HG02610 (cell line): ENCODE measurements at regions not wholly inside any gene's neighbourhood (a gene's known extent, or its start where the extent isn't known, plus 50 kb on each side); places are given as distances from the start of the nearest gene placed in this dataset.

Source experiments
- ATAC-seq: cut with Tn5 transposase; IDR thresholded peaks from one replicate; pipeline ENCODE4 v1.9.1; 2021; ENCODE audit warnings: mild to moderate bottlenecking, moderate library complexity; ENCODE audit not compliant: unreplicated experiment

GRCh38 chr9:13568841-13569601 is 289.5 kb upstream of the MPDZ start:
- ATAC-seq = no peak

- no peak for ATAC-seq
Observed at GRCh38 chr9:13568405-13568804, 288.9 kb upstream of the MPDZ start.

- ATAC-seq = no peak
Observed at GRCh38 chr9:13567833-13568232, 288.3 kb upstream of the MPDZ start.

- ATAC-seq = no peak
Observed at GRCh38 chr9:13557746-13558145, 278.3 kb upstream of the MPDZ start.

- no peak for ATAC-seq
Observed at GRCh38 chr9:13556656-13557055, 277.2 kb upstream of the MPDZ start.

GRCh38 chr9:13555989-13556500 is 276.6 kb upstream of the MPDZ start:
- ATAC-seq = no peak

- ATAC-seq = no peak
Observed at GRCh38 chr9:13555516-13555915, 276.0 kb upstream of the MPDZ start.

- ATAC-seq = no peak
Observed at GRCh38 chr9:13554626-13555025, 275.1 kb upstream of the MPDZ start.

GRCh38 chr9:13552606-13553215 is 273.2 kb upstream of the MPDZ start:
- no peak for ATAC-seq

GRCh38 chr9:13550519-13550918 is 271.0 kb upstream of the MPDZ start:
- ATAC-seq = no peak

- no peak for ATAC-seq
Observed at GRCh38 chr9:13548535-13548934, 269.0 kb upstream of the MPDZ start.

GRCh38 chr9:13535141-13535540 is 255.6 kb upstream of the MPDZ start:
- no peak for ATAC-seq

GRCh38 chr9:13534006-13534405 is 254.5 kb upstream of the MPDZ start:
- no peak for ATAC-seq

GRCh38 chr9:13532407-13532806 is 252.9 kb upstream of the MPDZ start:
- no peak for ATAC-seq

- ATAC-seq = no peak
Observed at GRCh38 chr9:13529321-13530104, 250.0 kb upstream of the MPDZ start.

GRCh38 chr9:13524245-13524644 is 244.8 kb upstream of the MPDZ start:
- no peak for ATAC-seq

GRCh38 chr9:13520069-13520468 is 240.6 kb upstream of the MPDZ start:
- ATAC-seq = no peak

GRCh38 chr9:13513716-13514444 is 234.4 kb upstream of the MPDZ start:
- no peak for ATAC-seq

- ATAC-seq = no peak
Observed at GRCh38 chr9:13513286-13513685, 233.8 kb upstream of the MPDZ start.

GRCh38 chr9:13508681-13509080 is 229.2 kb upstream of the MPDZ start:
- no peak for ATAC-seq

GRCh38 chr9:13508086-13508485 is 228.6 kb upstream of the MPDZ start:
- no peak for ATAC-seq
